Bronchial epithelial cell (primary cell): ENCODE measurements at regions not wholly inside any gene's neighbourhood (a gene's known extent, or its start where the extent isn't known, plus 50 kb on each side); places are given as distances from the start of the nearest gene placed in this dataset.
"Not testable (repeated sequence)": the region's sequence is repeated elsewhere in the genome, so short reads cannot be mapped to it uniquely, and the experiment has no call there.

Source experiments
- DNase-seq: peaks from one replicate; pipeline ENCODE4 v3.0.0-alpha.2; 2010; ENCODE audit warnings: low read depth
- FAIRE-seq: peaks from 2 replicates; lab custom pipeline; 2011; peaks lifted over from hg19 to GRCh38; lab: Jason Lieb, UNC
- H3K27me3 ChIP-seq: 2 replicates; pipeline ENCODE4 v1.5.1; 2011; ENCODE audit warnings: low read length; ENCODE audit not compliant: control insufficient read depth, insufficient read depth
- H3K36me3 ChIP-seq: 2 replicates; pipeline ENCODE4 v1.5.1; 2011; ENCODE audit warnings: low read length; ENCODE audit not compliant: control insufficient read depth, insufficient read depth
- H3K4me3 ChIP-seq: 2 replicates; pipeline ENCODE4 v1.5.1; 2011; ENCODE audit warnings: mild to moderate bottlenecking, low read depth, low read length, control low read depth
- TF ChIP-seq, protein P1 (sequence below): IDR thresholded peaks from 2 replicates; pipeline ENCODE4 v1.5.1; 2011; ENCODE audit warnings: mild to moderate bottlenecking, moderate library complexity, low read length, control low read depth, inconsistent platforms; ENCODE audit not compliant: insufficient read depth, severe bottlenecking

DNA sequence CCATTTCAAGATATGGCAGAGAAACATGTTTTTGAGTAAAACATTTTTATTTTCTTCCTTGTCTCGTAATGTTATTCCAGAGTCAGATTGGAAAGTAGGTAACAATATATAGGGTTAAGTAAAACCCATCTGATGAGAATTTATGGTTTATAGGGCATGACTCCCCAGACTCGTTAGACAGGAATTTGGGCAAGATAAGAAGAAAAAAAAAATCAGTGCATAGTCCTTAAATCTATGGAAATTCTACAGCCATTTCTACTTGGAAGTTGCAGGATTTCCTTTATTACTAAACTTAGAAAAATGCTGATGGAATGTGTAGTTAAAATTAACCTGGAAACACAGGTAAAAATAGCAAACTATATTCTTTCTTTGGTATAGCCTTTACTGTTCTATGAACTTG lies 366.1 kb upstream of the MAGEB16 start:
- DNase-seq = peak; percentile 16
- Histone ChIP-seq H3K36me3 (no peaks in the 10 kb centered on the region), H3K4me3 (no peak overlapping the region), H3K27me3 (no peaks in the 10 kb centered on the region)
- TF ChIP-seq, protein P1, sequence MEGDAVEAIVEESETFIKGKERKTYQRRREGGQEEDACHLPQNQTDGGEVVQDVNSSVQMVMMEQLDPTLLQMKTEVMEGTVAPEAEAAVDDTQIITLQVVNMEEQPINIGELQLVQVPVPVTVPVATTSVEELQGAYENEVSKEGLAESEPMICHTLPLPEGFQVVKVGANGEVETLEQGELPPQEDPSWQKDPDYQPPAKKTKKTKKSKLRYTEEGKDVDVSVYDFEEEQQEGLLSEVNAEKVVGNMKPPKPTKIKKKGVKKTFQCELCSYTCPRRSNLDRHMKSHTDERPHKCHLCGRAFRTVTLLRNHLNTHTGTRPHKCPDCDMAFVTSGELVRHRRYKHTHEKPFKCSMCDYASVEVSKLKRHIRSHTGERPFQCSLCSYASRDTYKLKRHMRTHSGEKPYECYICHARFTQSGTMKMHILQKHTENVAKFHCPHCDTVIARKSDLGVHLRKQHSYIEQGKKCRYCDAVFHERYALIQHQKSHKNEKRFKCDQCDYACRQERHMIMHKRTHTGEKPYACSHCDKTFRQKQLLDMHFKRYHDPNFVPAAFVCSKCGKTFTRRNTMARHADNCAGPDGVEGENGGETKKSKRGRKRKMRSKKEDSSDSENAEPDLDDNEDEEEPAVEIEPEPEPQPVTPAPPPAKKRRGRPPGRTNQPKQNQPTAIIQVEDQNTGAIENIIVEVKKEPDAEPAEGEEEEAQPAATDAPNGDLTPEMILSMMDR = no peak
- FAIRE-seq = no peak

DNA sequence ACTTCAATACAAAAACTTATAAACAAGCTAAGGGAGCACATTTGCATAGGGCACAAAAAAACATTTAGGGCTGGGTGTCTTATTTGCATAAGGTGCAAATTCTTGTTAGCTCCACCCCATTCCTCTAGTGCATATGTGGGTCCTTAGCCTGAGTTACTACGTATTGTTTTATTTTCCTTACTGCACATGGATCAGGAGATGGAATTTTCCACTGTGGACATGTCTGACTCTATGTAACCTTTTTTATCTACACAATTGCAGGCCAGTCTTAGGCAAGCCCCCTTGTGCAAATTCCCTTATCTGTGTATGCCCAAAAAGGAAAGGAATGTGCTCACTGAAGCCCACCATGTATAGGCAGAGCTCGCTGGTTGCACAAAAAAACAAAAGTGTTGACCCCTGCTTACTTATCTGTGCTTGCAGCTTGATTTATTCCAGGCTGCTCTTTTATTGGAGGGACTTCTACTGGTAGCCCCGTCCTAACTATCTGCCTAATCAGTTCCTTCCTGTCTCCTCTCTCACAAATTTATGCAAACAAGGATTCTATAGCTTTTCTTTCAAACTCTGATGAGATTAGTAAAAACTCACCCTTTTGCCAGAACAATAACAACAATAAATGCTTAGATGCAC lies 359.0 kb upstream of the MAGEB16 start:
- Histone ChIP-seq H3K36me3 (no peaks in the 10 kb centered on the region), H3K4me3 (no peak overlapping the region), H3K27me3 (no peaks in the 10 kb centered on the region)
- FAIRE-seq (no peak), DNase-seq (no peak)
- TF ChIP-seq, protein P1 = no peak

DNA sequence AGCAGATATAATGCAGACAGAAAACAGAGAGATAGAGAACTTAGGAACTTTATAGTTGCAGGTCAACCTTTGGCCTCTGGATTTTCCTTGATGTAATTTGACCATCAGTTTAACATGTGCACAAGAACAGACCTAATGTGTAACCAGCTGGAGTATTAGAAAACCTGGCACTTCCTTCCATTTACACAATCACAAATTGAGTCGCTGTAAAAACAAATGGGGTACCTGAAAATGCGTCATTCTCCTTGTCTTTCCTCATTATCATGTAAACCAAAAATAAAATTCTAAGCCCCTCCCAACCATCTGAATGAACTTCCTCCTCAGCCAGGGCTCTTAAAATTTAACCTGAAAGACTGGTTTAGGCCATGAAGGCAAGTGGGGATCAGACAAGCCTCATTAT lies 358.4 kb upstream of the MAGEB16 start:
- FAIRE-seq (no peak), DNase-seq (peak; percentile 22)
- no peak overlapping the region for H3K4me3 ChIP-seq
- no peaks in the 10 kb centered on the region for H3K27me3 ChIP-seq
- TF ChIP-seq, protein P1 = no peak
- H3K36me3 ChIP-seq = no peaks in the 10 kb centered on the region

DNA sequence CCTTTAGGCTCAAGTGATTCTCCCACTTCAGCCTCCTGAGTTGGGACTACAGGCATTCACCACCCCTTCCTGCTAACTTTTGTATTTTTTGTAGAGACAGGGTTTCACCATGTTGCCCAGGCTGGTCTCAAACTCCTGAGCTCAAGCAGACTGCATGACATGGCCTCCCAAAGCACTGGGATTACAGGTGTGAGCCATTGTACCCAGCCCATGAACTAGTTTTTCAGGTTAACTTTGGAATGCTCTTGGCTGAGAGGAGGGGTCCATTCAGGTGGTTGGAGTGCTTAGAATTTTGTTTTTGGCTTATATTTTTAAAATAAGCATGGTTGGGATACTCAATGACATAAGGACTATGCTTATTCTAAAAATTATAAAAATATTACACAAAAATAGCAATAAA lies 355.7 kb upstream of the MAGEB16 start:
- H3K4me3 ChIP-seq = no peak overlapping the region
- no peaks in the 10 kb centered on the region for H3K36me3 ChIP-seq
- DNase-seq (no peak), FAIRE-seq (no peak)
- H3K27me3 ChIP-seq = no peaks in the 10 kb centered on the region
- TF ChIP-seq, protein P1 = no peak

DNA sequence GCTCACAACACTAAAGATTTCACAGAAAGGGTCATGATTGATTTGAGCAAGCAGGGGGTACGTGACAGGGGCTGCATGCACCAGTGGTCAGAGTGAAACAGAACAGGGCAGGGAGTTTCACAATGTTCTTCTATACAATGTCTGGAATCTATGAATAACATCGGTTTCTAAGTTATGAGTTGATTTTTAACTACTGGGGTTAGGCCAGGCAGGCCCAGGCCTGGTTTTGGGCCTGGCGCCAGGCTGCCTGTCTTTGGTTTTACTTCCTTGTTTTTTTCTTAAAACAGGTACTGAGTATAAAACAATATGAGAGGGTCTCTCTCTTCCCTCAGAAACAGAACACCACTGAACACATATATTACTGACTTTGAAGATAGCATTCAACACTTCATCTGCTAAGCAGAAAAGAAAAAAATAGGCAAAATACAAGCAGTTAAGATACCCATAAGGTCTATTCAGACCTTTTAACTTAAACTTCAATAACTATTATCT lies 355.0 kb upstream of the MAGEB16 start:
- not testable (repeated sequence) for FAIRE-seq, H3K36me3 ChIP-seq, H3K4me3 ChIP-seq, H3K27me3 ChIP-seq
- DNase-seq = peak; percentile 38

DNA sequence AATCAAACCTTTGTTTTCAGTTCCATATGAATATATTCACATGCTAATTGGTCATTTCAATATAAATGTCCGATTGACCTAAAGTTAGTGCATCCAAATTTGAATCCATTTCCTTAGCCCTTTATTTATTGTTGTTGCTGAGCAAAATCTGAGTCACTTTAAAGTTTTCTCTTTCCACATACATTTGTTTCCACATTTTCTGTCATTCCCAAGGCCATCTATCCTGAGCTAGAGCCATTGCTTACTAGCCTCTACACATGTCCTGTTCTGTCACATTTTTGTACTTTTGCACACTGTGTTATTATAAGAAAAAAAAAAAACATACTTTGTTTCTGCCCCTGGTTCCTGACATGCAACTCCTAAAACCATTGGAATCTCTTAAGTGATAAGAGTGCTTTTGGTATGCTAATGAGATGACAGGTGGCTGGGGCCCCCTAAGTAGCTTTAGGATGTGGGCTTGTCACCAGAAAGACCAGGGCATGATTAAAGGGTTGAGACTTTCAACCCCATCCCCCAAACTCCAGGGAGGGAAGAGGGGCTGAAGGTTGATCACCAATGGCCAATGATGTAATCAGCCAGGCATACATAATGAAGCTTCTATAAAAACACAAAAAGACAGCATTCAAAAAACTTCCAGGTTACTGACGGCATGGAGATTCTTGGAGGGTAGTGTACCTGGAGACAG lies 353.3 kb upstream of the MAGEB16 start:
- Histone ChIP-seq H3K4me3 (no peak overlapping the region), H3K27me3 (no peaks in the 10 kb centered on the region), H3K36me3 (no peaks in the 10 kb centered on the region)
- TF ChIP-seq, protein P1 = no peak
- FAIRE-seq = no peak
- DNase-seq = peak; percentile 47
